GM18870 (cell line): ENCODE measurements at regions not wholly inside any gene's neighbourhood (a gene's known extent, or its start where the extent isn't known, plus 50 kb on each side); places are given as distances from the start of the nearest gene placed in this dataset.

ENCODE experiments used
- ATAC-seq: cut with Tn5 transposase; IDR thresholded peaks from one replicate; pipeline ENCODE4 v1.9.1; 2021; ENCODE audit warnings: moderate library complexity; ENCODE audit not compliant: unreplicated experiment

DNA sequence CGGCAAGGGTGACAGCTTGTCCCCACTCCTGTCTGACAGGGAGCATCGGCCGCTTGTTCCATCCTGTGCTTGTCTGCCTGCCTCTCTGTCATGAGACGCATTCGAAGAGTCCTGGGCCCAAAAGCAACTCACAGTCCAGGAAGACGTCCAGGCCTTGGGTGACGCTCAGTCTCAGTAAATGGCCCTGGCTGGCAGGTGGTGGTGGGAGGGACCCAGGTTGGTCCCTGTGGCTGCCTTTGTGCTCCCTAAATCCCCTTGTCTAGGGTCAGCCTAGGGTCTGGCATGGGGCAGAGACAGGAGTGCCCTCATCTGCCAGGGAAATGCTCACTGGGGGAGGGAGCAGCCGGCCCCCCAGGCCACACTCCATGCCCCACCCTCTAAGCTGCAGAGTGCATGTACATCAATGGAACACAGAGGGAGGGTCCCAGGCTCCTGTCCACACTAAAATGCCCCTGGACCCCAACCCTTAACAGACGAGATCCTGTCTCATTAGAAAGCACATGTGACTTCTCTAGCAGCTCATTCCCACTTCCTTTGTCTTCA lies 295.2 kb upstream of the ZNF32 start:
- ATAC-seq: no peak

DNA sequence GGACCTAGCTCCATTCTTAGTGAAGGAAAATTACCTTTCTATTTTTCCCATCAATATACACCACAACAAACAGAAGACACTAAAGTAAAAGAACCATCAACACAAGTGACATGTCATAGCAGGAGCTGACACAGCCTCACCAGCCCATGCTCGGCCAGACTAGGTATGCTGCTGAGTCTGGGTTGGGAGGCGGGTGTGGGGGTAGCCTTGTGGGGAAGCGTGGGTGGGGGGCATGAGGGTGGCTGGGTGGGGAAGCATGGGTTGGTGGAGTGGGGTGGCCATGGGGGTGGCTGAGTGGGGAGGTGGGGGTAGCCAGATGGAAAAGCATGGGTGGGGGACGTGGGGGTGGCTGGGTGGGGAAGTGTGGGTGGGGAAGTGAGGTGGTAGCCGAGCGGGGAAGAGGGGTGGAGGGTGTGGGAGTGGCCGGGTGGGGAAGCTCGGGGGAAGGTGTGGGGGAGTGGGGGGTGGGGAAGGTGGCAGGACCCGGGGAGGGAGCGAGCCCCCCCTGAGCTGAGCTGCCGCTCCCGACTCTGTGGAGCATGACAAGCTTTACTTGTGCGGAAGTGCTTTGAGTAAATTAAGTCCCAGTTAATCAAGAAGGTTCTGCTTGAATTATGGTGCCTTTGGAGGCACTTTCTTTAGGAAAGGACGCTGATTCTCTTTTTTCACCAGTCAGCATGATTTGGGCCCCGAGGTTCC lies 294.6 kb upstream of the ZNF32 start:
- no peak for ATAC-seq

DNA sequence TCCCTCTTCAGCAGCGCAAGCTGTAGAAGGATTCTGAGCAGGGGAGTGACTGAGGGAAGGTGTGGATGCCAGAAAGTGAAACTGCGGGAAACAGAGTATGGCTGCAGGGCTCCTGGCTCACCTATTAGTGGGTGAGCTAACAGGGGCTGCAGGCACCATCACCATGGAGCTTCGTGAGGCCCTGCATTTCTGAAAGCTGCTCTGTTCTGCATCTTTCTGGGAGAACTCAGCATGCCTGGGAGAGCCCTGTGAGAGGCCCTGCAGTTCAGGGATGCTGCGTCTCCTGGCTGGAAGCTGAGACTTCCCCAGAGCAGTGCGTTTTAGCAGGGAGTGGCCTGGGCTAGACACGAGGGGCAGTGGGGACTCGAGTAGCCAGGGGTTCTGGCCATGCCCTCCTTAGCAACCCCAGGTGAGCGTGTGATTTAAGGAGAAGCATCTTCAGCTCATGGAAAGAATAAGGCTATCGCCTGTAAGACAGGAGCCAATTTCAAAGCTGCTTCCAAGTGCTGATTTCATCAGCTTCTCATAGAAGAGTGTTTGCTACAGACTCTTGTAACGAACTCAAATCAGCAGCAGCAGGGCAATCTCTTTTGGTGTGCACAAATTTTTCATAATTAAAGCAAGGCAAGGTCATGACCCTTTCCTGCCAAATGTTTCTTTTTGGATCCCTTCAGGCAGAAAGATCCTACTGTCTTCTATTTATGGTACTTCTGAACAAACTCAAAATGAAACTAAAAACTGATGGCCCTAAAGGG lies 293.6 kb upstream of the ZNF32 start:
- no peak for ATAC-seq

DNA sequence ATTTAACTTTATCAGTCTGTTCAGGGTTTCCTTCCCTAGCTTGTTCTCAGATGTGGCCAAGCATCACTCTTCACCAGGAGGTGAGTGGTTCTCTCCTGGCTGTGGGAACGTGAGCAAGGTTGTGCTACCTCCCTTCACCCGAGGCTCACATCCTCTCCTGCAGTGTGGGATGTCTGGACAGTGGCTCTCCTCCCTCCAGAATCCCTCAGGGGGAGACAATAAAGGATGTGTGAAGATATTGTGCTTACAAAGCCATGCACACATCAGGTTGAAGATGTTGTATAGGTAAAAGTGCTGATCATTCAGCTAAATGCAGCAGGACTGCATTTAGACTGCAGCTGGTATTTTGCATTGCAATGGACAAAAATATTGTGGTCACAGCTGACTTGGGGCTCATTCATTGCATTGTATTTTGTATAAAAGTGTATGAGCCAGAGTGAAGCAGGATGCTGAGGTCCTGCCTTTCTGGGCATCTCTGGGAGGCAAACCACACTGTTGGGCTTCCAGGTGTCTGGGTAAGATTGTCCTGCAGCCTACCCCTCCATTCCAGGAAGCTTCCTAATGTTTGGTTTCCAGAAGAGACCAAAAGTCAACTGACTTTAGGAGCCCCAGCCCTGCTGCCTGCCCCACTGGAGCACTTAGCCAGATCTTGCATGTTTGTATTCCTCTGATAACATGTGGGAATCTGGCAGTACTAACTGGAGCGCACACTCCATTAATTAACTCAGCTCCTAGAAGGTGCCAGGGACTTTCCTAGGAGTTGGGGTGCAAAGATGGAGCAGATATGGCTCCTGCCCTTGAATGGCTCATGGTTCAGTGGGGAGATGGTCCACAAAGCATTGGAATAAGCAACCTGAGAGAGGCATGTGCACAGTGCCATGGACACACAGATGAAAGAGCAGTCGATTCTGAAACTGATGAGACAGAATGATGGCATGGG lies 292.5 kb upstream of the ZNF32 start:
- ATAC-seq: no peak

DNA sequence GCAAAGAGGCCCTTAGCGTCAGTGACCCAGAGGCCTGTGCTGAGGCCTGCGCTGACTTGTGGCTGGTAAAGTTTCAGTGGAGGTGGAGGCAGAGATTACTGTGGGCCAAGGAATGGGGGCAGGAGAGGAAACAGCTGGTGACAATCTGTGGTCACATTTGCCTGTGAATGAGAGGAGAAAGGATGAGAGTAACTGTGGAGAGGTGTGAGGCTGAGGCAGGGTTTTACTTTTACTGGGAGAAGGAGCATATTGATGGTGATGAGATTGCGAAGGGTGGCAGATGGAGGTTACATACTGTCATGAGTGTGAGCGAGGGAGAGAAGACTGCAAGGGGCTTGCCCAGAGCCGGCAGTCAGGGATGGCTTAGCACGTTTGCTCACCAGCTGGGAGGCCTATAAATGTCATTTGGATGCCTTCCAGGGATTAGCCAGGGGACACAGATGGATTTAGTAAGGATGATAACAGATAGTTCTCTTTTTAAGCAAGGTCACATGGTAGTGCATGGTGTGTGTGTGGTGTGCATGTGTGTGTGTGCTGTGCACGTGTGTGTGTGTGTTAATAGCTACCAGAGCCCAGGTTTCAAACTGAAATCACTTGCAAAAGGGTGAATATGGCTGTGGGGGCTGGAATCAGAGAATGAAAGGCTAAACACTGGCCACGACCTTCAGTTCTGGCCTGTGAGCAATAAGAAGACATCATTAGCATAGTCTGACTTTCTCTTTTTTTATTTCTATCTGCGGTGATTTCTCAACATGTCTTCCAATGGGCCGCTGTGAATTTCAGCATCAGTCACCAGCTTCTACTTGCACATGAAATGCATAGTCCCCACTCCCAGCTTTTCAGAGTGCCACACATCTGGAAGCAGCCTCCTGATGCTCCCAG lies 291.5 kb upstream of the ZNF32 start:
- ATAC-seq: no peak

DNA sequence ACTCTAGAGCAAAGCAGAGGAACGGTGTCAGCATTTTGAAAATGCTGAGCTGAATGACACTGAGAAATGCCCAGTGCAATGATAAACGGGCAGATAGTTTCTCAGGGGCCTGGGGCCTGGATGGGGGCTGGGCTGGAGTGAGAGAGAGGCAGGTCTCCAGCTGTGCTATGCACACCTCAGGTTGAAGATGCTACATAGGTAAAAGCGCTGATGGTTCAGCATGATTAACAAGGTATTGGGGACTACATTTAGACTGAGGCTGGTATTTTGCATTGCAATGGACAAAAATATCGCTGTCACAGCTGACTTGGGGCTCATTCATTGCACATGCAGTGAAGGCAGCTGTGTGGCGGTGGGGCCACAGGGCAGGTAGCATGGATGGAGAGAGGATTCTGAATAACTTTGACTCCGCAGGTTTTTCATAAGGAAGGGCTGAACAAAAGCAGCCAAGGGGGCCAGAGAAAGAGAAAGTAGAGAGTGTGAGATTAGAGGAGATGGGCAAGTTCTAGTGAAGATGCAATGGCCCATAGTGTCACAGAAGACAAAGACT lies 290.8 kb upstream of the ZNF32 start:
- no peak for ATAC-seq

DNA sequence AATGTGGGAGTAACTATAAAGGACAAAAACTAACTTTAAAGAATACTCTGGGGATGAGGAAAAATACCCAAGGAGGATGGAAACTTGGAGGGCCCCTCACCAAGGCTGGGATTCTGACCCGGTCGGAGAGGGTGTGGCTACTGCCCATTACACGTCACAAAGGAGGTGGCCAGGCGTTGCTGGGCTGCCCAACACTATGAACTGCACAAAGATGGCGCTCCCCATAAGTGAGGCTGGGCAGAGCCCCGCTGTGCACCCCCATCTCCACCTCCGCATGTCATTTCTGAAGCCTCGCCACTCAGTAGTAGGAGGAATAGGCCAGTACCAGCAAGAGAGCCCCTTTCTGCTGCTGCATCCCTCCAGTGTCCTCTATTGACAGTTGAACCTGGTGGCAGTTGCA lies 290.1 kb upstream of the ZNF32 start:
- ATAC-seq: no peak

DNA sequence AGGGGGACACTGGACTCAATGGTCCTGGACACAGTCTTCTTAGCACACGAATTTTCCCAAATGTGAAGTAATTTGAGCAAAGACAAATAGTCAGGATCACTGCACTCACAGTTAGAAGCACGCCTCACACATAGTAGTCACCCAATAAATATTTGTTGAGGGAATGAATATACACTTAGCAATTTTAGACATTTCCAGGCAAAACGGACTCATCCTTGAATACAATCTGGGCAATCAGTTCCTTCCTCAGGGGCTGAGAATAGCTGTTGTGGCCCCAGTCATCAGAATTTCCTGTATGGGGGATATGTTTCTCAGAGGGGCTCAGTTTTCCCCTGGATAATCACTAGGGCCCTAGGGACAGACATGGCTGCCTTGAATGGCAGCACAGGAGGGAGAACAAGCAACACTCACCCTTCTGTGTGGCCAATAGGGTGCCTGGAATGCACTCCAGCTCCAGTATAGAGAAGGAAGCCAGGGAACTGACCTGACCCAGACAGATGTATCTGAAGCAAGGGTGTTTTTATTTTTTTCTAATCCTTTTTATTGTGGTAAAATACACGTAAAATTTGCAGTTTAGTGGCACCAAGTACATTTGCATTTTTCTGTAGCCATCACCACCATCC lies 282.7 kb upstream of the ZNF32 start:
- no peak for ATAC-seq

DNA sequence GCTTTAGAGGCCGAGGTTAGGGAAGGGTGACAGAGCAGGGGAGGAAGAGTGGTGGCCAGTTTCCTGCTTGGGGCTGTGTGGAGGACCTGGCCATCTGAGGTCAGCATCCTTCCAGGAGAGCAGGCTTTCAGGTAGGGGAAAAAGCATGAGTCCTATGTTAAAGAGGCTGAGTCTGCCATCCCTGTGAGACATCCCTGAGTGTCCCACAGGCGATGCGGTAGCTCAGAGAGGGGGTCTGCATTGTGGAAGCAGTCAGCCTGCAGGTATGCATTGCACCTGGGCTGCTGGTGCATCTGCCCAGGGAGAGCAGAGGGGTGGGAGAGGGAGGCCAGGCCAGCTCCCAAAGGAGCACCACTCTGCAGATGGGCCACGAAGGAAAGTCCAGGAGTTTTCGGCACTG lies 282.1 kb upstream of the ZNF32 start:
- no peak for ATAC-seq

DNA sequence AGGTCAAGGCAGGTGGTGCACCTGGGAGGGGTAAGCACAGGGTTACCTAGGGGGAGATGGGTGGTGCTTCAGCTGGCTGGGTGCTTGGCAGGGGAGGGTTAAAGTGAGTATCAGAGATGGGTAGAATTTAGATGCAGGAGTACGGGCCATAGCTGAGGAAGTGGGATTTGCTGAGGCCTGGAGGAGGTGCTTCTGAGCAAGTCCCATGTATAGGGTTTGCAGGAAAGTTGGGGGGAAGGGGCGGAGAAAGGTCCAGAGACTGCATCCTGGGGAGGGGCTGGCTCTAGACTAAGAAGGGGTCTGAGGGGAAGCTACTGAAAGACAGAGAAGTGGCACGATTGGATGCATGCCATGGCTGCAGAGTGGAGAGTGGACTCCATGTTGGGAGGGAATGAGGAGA lies 281.6 kb upstream of the ZNF32 start:
- no peak for ATAC-seq

DNA sequence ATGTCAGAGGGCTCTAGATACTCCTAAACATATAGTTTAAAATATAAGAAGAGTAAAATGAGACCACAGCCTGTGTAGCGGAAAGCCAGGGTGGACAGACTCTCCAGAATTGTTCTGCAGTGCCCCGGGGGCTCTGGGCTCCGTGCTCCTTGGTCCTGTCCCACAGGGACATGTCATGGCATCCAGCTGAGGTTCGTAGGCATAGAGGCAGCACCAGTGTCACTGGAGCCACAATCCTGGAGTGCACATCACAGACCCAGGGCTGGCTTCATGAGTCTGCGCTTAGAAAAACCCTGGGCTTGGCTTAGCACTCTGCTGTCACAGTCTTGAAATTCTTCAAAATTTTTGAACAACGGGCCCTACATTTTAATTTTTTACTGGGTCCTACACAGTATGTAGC lies 280.4 kb upstream of the ZNF32 start:
- no peak for ATAC-seq

DNA sequence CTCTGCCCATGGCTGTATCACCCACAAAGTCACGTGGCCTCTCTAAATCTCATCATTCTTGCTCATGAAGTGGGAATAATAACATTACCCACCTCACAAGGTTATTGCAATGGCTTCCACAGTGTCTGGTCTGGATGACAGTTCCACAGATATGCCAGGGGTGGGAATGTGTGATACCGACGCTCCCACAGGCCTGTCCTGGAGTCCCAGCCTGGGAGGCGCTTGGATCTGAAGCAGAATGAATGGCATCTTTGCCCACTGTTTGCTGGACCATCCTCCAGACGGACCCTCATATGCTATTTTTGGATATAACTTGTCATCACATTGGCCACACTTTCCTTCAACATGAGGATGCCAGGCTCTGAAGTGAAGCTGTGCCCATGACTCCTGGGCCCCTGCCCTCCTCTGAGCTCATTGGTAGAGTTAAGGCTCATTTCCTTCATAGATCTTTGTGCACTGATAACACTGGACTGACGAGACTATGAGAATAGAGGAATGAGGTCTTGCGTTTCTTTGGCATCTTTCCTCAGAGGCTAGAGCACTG lies 279.8 kb upstream of the ZNF32 start:
- no peak for ATAC-seq

DNA sequence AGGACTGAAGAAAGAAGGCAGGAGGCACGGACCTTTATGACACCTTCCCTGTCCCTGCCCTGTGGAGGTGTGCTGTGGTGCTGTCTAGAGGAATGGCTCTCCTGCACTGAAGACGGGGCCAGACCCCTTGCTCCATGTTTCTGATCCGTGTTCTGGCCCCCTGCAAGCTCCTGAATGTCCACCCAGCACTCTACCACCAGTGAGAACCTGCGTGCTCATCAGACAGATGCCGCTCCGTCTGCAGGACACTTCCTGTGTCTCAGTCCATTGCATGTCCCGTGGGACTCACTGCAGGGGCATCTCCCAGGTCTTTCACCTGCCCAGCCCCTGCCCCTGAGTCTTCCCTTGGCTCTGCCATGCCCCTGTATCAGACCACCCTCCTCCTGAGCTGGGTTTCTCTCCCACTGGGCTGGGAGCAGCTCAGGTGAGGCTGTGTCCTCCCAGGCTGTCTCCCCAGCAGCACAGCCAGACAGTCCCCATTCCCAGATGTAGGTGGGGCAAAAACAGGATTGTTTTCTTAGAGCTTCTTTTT lies 278.3 kb upstream of the ZNF32 start:
- ATAC-seq: no peak

DNA sequence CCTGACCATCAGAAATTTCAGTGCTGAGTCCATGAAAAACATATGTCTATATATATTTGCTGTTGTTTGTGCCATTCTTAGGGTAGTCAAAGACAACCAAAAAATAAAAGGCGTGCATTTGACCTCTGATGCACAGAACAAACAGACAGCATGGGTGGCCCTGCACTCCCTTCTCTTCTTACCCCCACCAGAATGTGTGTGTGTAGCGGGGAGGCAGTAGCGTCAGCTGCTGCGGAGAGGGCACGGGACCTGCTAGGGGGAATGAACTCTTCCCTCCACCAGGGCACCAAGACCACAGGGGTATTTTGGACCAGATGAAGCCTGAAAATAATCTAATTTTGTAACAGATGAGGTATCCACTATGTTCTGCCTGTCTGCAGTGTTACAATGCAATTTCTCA lies 277.7 kb upstream of the ZNF32 start:
- ATAC-seq: no peak

DNA sequence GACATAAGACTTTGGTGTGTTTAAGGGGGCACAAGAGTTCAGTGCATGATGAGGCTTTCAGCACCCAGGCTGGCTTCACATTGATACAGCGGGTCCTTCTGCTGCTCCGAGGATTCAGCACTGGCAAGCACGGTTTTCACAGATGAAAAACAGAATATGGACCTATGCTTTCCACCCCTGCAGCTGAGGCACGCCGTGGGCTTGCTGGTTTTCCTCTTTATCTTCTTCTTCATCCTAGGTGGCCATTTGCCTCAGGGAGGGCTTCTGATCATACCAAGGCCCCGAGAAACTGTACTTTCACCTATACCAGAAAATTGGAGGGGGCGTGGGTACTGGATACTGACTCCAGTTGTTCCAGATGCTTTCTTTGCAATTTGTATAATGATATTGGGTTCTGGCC lies 277.1 kb upstream of the ZNF32 start:
- ATAC-seq: no peak

DNA sequence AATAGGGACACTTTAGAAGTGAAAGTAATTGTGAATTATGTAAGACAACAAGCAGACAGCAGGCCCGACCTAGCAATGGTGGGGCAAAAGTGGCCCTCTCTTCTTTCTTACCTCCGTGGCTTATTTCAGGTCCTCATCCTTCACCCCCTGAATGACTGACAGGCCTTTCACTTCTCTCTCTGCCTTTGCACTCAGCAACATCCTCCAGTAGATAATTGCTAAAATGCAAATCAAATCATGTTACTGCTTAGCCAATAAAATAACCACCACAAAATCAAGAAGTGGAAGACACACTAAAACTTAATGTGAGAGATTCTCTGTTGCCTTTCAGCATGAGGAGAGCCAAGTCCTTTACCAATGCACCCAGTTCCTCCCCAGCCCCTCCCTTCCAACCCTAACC lies 274.6 kb upstream of the ZNF32 start:
- ATAC-seq: no peak

DNA sequence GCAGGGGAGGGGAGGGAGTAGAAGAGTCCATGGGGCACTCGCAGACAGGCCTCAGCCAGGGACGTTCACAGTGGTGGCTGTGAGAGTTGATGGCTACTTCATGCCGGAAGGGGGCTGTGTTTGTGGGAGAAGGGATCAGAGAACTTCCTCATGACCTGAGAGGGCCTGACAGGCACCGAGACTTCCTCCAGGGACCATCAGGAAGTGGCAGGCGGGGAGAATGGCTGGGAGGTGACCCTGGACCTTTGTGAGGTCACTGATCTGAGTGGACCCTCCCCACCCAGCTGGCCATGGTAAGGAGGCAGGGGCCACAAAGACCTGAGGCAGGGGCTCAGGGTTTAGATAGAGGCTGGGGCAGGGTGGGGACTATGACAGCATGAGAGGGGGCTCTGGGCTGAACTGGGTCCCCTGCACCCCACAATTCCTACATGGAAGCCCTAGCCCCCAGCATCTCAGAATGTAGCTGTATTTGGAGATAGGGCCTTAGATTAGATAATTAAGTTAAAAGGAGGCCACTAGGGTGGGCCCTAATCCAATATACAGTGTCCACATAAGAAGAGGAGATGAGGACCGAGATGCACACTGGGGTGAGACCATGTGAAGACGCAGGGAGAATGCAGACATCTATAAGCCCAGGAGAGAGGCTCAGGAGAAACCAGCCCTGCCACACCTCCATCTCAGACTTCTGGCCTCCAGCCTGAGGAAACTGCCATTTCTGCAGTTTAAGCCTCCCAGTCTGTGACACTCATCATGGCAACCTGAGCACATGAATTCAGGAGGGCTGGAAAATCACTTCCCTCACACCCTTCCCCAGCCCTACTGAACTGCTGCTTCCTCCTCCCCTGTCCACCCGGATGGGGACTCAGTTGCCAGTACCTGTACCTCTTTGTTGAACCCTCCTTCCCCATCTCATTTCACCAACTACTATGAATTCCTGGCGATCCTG lies 273.9 kb upstream of the ZNF32 start:
- no peak for ATAC-seq

DNA sequence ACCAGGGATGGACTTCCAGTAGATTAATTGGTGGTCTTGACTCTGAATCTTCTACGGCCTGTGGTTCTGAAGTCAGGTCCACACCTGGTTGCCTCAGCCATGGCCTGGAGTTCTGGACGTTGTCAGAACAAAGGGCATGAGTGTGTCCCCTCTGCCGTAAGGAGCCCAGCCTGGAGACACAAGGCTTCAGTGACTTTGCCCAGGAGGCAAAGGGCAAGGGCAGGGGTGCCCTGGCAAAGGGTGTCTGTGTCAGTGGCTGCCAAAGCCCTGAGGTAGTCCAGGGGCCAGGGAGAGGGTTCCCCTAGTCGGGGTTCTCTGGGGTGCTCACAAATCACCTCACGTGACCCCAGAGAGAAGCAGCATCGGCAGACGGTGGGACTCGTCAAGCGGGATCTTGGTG lies 273.2 kb upstream of the ZNF32 start:
- no peak for ATAC-seq
